ENCODE measurements at regions not wholly inside any gene's neighbourhood (a gene's known extent, or its start where the extent isn't known, plus 50 kb on each side); places are given as distances from the start of the nearest gene placed in this dataset.
"Not testable (repeated sequence)": the region's sequence is repeated elsewhere in the genome, so short reads cannot be mapped to it uniquely, and the experiment has no call there.

- no peaks in the 10 kb centered on the region for H3K36me3 ChIP-seq (ENCODE audit: control insufficient read depth, insufficient read depth, low read length)
- no peaks in the 10 kb centered on the region for H3K4me1 ChIP-seq (ENCODE audit: control insufficient read depth, insufficient read depth, low read length)
- H3K27ac ChIP-seq (ENCODE audit: insufficient read depth, low read depth, low read length, poor library complexity, severe bottlenecking) = no peak overlapping the region
- 2 to 4% methylated on average over 56 of the region's 56 CpGs for whole genome bisulfite sequencing, 2 experiments
- peaks cover 34% of the 10 kb centered on the region for H3K27me3 ChIP-seq (ENCODE audit: control insufficient read depth, insufficient read depth, low read length, poor library complexity, severe bottlenecking)
- no peaks in the 10 kb centered on the region for H3K9me3 ChIP-seq (ENCODE audit: control insufficient read depth, low read length)
- peak overlapping the region; percentile 43 for H3K4me3 ChIP-seq (ENCODE audit: insufficient read depth, low read depth, low read length)
Observed at GRCh38 chr2:132009874-132010521, 151.8 kb downstream of the ANKRD30BL start.

- Histone ChIP-seq H3K27ac (ENCODE audit: insufficient read depth, low read depth, low read length, poor library complexity, severe bottlenecking) (no peak overlapping the region), H3K4me3 (ENCODE audit: insufficient read depth, low read depth, low read length) (peak overlapping the region; percentile 43), H3K36me3 (ENCODE audit: control insufficient read depth, insufficient read depth, low read length) (no peaks in the 10 kb centered on the region), H3K4me1 (ENCODE audit: control insufficient read depth, insufficient read depth, low read length) (no peaks in the 10 kb centered on the region), H3K9me3 (ENCODE audit: control insufficient read depth, low read length) (no peaks in the 10 kb centered on the region), H3K27me3 (ENCODE audit: control insufficient read depth, insufficient read depth, low read length, poor library complexity, severe bottlenecking) (peaks cover 34% of the 10 kb centered on the region)
- WGBS, 2 experiments = 13 to 18% methylated on average over 12 to 13 of the region's 13 CpGs
Observed at GRCh38 chr2:132009177-132009873, 152.4 kb downstream of the ANKRD30BL start.

GRCh38 chr2:131990751-131991150 is 171.0 kb downstream of the ANKRD30BL start:
- not testable (repeated sequence) for H3K4me1 ChIP-seq (ENCODE audit: control insufficient read depth, insufficient read depth, low read length)
- no CpG with 5 or more reads among the region's 1 CpG for WGBS, 2 experiments

GRCh38 chr2:131966671-131967070 is 195.1 kb downstream of the ANKRD30BL start:
- not testable (repeated sequence) for H3K9me3 ChIP-seq (ENCODE audit: control insufficient read depth, low read length); H3K4me1 ChIP-seq (ENCODE audit: control insufficient read depth, insufficient read depth, low read length); H3K36me3 ChIP-seq (ENCODE audit: control insufficient read depth, insufficient read depth, low read length); H3K4me3 ChIP-seq (ENCODE audit: insufficient read depth, low read depth, low read length); H3K27me3 ChIP-seq (ENCODE audit: control insufficient read depth, insufficient read depth, low read length, poor library complexity, severe bottlenecking); H3K27ac ChIP-seq (ENCODE audit: insufficient read depth, low read depth, low read length, poor library complexity, severe bottlenecking)
- WGBS, 2 experiments = 87 to 90% methylated on average over 10 of the region's 10 CpGs

More at GRCh38 chr2:131990751-131991150, 171.0 kb downstream of the ANKRD30BL start:
- H3K36me3 ChIP-seq (ENCODE audit: control insufficient read depth, insufficient read depth, low read length); H3K9me3 ChIP-seq (ENCODE audit: control insufficient read depth, low read length); H3K27me3 ChIP-seq (ENCODE audit: control insufficient read depth, insufficient read depth, low read length, poor library complexity, severe bottlenecking); H3K27ac ChIP-seq (ENCODE audit: insufficient read depth, low read depth, low read length, poor library complexity, severe bottlenecking); H3K4me3 ChIP-seq (ENCODE audit: insufficient read depth, low read depth, low read length): not testable (repeated sequence)

GRCh38 chr2:131966256-131966655 is 195.5 kb downstream of the ANKRD30BL start:
- 95% methylated on average over 32 of the region's 32 CpGs for WGBS, 2 experiments
- H3K36me3 ChIP-seq (ENCODE audit: control insufficient read depth, insufficient read depth, low read length) = no peaks in the 10 kb centered on the region

GRCh38 chr2:131958019-131958609 is 203.6 kb downstream of the ANKRD30BL start:
- not testable (repeated sequence) for H3K27ac ChIP-seq (ENCODE audit: insufficient read depth, low read depth, low read length, poor library complexity, severe bottlenecking); H3K36me3 ChIP-seq (ENCODE audit: control insufficient read depth, insufficient read depth, low read length); H3K4me1 ChIP-seq (ENCODE audit: control insufficient read depth, insufficient read depth, low read length); H3K9me3 ChIP-seq (ENCODE audit: control insufficient read depth, low read length); H3K27me3 ChIP-seq (ENCODE audit: control insufficient read depth, insufficient read depth, low read length, poor library complexity, severe bottlenecking); H3K4me3 ChIP-seq (ENCODE audit: insufficient read depth, low read depth, low read length)
- 100% methylated on average over 1 of the region's 2 CpGs; no CpG with 5 or more reads in 1 of the 2 experiments for WGBS, 2 experiments

More at GRCh38 chr2:131966256-131966655, 195.5 kb downstream of the ANKRD30BL start:
- Histone ChIP-seq H3K9me3 (ENCODE audit: control insufficient read depth, low read length) (no peaks in the 10 kb centered on the region), H3K27me3 (ENCODE audit: control insufficient read depth, insufficient read depth, low read length, poor library complexity, severe bottlenecking) (no peaks in the 10 kb centered on the region), H3K4me3 (ENCODE audit: insufficient read depth, low read depth, low read length) (no peak overlapping the region), H3K4me1 (ENCODE audit: control insufficient read depth, insufficient read depth, low read length) (no peaks in the 10 kb centered on the region), H3K27ac (ENCODE audit: insufficient read depth, low read depth, low read length, poor library complexity, severe bottlenecking) (no peak overlapping the region)

- H3K27me3 ChIP-seq (ENCODE audit: control insufficient read depth, insufficient read depth, low read length, poor library complexity, severe bottlenecking); H3K9me3 ChIP-seq (ENCODE audit: control insufficient read depth, low read length); H3K27ac ChIP-seq (ENCODE audit: insufficient read depth, low read depth, low read length, poor library complexity, severe bottlenecking); H3K4me3 ChIP-seq (ENCODE audit: insufficient read depth, low read depth, low read length); H3K36me3 ChIP-seq (ENCODE audit: control insufficient read depth, insufficient read depth, low read length); H3K4me1 ChIP-seq (ENCODE audit: control insufficient read depth, insufficient read depth, low read length): not testable (repeated sequence)
Observed at GRCh38 chr2:131948641-131949040, 213.1 kb downstream of the ANKRD30BL start.

GRCh38 chr2:131923287-131923686 is 238.5 kb downstream of the ANKRD30BL start:
- not testable (repeated sequence) for H3K27me3 ChIP-seq (ENCODE audit: control insufficient read depth, insufficient read depth, low read length, poor library complexity, severe bottlenecking); H3K4me3 ChIP-seq (ENCODE audit: insufficient read depth, low read depth, low read length); H3K9me3 ChIP-seq (ENCODE audit: control insufficient read depth, low read length); H3K36me3 ChIP-seq (ENCODE audit: control insufficient read depth, insufficient read depth, low read length); H3K27ac ChIP-seq (ENCODE audit: insufficient read depth, low read depth, low read length, poor library complexity, severe bottlenecking); H3K4me1 ChIP-seq (ENCODE audit: control insufficient read depth, insufficient read depth, low read length)
- WGBS, 2 experiments = 83% methylated on average over 1 of the region's 1 CpG; no CpG with 5 or more reads in 1 of the 2 experiments

- not testable (repeated sequence) for H3K36me3 ChIP-seq (ENCODE audit: control insufficient read depth, insufficient read depth, low read length); H3K4me1 ChIP-seq (ENCODE audit: control insufficient read depth, insufficient read depth, low read length); H3K27me3 ChIP-seq (ENCODE audit: control insufficient read depth, insufficient read depth, low read length, poor library complexity, severe bottlenecking); H3K27ac ChIP-seq (ENCODE audit: insufficient read depth, low read depth, low read length, poor library complexity, severe bottlenecking); H3K9me3 ChIP-seq (ENCODE audit: control insufficient read depth, low read length); H3K4me3 ChIP-seq (ENCODE audit: insufficient read depth, low read depth, low read length)
- 87 to 94% methylated on average over 2 of the region's 2 CpGs for WGBS, 2 experiments
Observed at GRCh38 chr2:131922854-131923253, 238.9 kb downstream of the ANKRD30BL start.

Data from ectodermal cell (in vitro differentiated cells).